HepG2 (cell line): ENCODE measurements at regions not wholly inside any gene's neighbourhood (a gene's known extent, or its start where the extent isn't known, plus 50 kb on each side); places are given as distances from the start of the nearest gene placed in this dataset.
A peak's percentile ranks its signal among the peaks of the same experiment; 100 is the strongest.
"Not testable (repeated sequence)": the region's sequence is repeated elsewhere in the genome, so short reads cannot be mapped to it uniquely, and the experiment has no call there.

Experiments
- CBX2 ChIP-seq, 2 experiments: fragments of 200-600 bp in 1 of 2; sonication (generic); formaldehyde crosslinking in 1 of 2; IDR thresholded peaks; 2 replicates each; pipeline versions ENCODE4 v1.7.0 to v1.8.1; 2018 to 2022; ENCODE audit warnings: low read depth in 2 of 2, low read length in 1 of 2, mild to moderate bottlenecking in 1 of 2, missing genetic modification reagents in 1 of 2
- HNRNPH1 ChIP-seq: fragments of 200-400 bp; formaldehyde crosslinking; optimal IDR thresholded peaks from 2 replicates; pipeline ENCODE3; 2017; ENCODE audit warnings: mild to moderate bottlenecking, low read depth, low read length
- ZFY ChIP-seq: sonication (generic); formaldehyde crosslinking; IDR thresholded peaks from 2 replicates; pipeline ENCODE4 v1.4.0; 2020; ENCODE audit warnings: missing genetic modification reagents
- ZNF234 ChIP-seq: sonication (generic); formaldehyde crosslinking; conservative IDR thresholded peaks from 2 replicates; pipeline ENCODE4 v1.5.1; 2020; ENCODE audit warnings: mild to moderate bottlenecking, missing genetic modification reagents
- TF ChIP-seq, protein P1 (sequence below): sonication (generic); formaldehyde crosslinking; IDR thresholded peaks from 2 replicates; pipeline ENCODE4 v1.4.0; 2020; ENCODE audit warnings: missing genetic modification reagents, borderline replicate concordance
- TF ChIP-seq, protein P2 (sequence below): sonication (generic); formaldehyde crosslinking; IDR thresholded peaks from 2 replicates; pipeline ENCODE4 v1.5.0; 2020; ENCODE audit warnings: mild to moderate bottlenecking, missing genetic modification reagents, moderate library complexity

DNA sequence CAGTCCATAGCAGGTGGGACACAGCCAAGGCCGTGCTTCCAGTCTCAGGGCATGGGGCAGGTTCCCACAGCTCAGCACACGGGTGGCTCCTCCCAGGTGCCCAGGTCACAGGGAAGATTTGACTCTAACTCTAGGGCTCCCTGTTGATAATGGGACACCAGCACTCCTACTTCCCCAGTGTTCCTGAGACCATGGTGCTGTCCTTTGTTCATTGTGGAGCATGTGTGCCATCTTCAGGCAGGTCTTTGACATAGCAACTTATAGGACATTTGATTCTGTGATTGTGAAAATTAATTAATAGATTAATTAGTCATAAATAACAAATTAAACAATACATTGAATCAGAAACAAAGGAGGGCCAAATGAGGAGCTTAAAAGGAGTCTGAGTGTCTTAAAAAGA is 635.0 kb downstream of the RPIA start:
- TF ChIP-seq, protein P1, sequence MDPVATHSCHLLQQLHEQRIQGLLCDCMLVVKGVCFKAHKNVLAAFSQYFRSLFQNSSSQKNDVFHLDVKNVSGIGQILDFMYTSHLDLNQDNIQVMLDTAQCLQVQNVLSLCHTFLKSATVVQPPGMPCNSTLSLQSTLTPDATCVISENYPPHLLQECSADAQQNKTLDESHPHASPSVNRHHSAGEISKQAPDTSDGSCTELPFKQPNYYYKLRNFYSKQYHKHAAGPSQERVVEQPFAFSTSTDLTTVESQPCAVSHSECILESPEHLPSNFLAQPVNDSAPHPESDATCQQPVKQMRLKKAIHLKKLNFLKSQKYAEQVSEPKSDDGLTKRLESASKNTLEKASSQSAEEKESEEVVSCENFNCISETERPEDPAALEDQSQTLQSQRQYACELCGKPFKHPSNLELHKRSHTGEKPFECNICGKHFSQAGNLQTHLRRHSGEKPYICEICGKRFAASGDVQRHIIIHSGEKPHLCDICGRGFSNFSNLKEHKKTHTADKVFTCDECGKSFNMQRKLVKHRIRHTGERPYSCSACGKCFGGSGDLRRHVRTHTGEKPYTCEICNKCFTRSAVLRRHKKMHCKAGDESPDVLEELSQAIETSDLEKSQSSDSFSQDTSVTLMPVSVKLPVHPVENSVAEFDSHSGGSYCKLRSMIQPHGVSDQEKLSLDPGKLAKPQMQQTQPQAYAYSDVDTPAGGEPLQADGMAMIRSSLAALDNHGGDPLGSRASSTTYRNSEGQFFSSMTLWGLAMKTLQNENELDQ, result not testable (repeated sequence)
- TF ChIP-seq, protein P2, sequence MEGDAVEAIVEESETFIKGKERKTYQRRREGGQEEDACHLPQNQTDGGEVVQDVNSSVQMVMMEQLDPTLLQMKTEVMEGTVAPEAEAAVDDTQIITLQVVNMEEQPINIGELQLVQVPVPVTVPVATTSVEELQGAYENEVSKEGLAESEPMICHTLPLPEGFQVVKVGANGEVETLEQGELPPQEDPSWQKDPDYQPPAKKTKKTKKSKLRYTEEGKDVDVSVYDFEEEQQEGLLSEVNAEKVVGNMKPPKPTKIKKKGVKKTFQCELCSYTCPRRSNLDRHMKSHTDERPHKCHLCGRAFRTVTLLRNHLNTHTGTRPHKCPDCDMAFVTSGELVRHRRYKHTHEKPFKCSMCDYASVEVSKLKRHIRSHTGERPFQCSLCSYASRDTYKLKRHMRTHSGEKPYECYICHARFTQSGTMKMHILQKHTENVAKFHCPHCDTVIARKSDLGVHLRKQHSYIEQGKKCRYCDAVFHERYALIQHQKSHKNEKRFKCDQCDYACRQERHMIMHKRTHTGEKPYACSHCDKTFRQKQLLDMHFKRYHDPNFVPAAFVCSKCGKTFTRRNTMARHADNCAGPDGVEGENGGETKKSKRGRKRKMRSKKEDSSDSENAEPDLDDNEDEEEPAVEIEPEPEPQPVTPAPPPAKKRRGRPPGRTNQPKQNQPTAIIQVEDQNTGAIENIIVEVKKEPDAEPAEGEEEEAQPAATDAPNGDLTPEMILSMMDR (CRISPR knock-in tag), result peak; percentile 41
- TF ChIP-seq ZNF234; ZFY (CRISPR knock-in tag); HNRNPH1; CBX2 (IDR thresholded peaks at IDR 0.05; ENCODE audit: low read depth, low read length); CBX2 (CRISPR knock-in tag; IDR thresholded peaks at IDR 0.05; ENCODE audit: low read depth): not testable (repeated sequence)
